HuH-7 (cell line): ENCODE measurements at regions not wholly inside any gene's neighbourhood (a gene's known extent, or its start where the extent isn't known, plus 50 kb on each side); places are given as distances from the start of the nearest gene placed in this dataset.
A peak's percentile ranks its signal among the peaks of the same experiment; 100 is the strongest.
"Not testable (repeated sequence)": the region's sequence is repeated elsewhere in the genome, so short reads cannot be mapped to it uniquely, and the experiment has no call there.

Source experiments
- DNase-seq: peaks from one replicate; pipeline ENCODE4 v3.0.0; 2011; ENCODE audit warnings: low spot score

GRCh38 chr10:35896001-35896400, 253.9 kb upstream of the FZD8 start:
- no peak for DNase-seq

GRCh38 chr10:35895331-35895730, 253.2 kb upstream of the FZD8 start:
- no peak for DNase-seq

GRCh38 chr10:35892526-35892925, 250.4 kb upstream of the FZD8 start:
- DNase-seq: no peak

GRCh38 chr10:35890676-35891495, 248.8 kb upstream of the FZD8 start:
- no peak for DNase-seq

GRCh38 chr10:35889971-35890675, 248.0 kb upstream of the FZD8 start:
- DNase-seq: peak; percentile 13

- no peak for DNase-seq
Measured at GRCh38 chr10:35889226-35889625, 247.1 kb upstream of the FZD8 start.

GRCh38 chr10:35888400-35888799, 246.3 kb upstream of the FZD8 start:
- DNase-seq: no peak

GRCh38 chr10:35887685-35888084, 245.6 kb upstream of the FZD8 start:
- DNase-seq: no peak

GRCh38 chr10:35885076-35885475, 243.0 kb upstream of the FZD8 start:
- DNase-seq: no peak

GRCh38 chr10:35884657-35885071, 242.6 kb upstream of the FZD8 start:
- DNase-seq: no peak

- peak; percentile 10 for DNase-seq
Measured at GRCh38 chr10:35882422-35883150, 240.5 kb upstream of the FZD8 start.

- DNase-seq: no peak
Measured at GRCh38 chr10:35881320-35881719, 239.2 kb upstream of the FZD8 start.

GRCh38 chr10:35876248-35876647, 234.2 kb upstream of the FZD8 start:
- no peak for DNase-seq

- no peak for DNase-seq
Measured at GRCh38 chr10:35875016-35875676, 233.1 kb upstream of the FZD8 start.

GRCh38 chr10:35874311-35875015, 232.4 kb upstream of the FZD8 start:
- no peak for DNase-seq

GRCh38 chr10:35872671-35873070, 230.6 kb upstream of the FZD8 start:
- DNase-seq: no peak

GRCh38 chr10:35870665-35871310, 228.7 kb upstream of the FZD8 start:
- DNase-seq: no peak

GRCh38 chr10:35858676-35859283, 216.7 kb upstream of the FZD8 start:
- DNase-seq: not testable (repeated sequence)

GRCh38 chr10:35857860-35858259, 215.8 kb upstream of the FZD8 start:
- DNase-seq: no peak

GRCh38 chr10:35855155-35855947, 213.3 kb upstream of the FZD8 start:
- DNase-seq: no peak
